GM23248 (cell line): ENCODE measurements at regions not wholly inside any gene's neighbourhood (a gene's known extent, or its start where the extent isn't known, plus 50 kb on each side); places are given as distances from the start of the nearest gene placed in this dataset.

ENCODE experiments used
- DNase-seq: peaks from one replicate; pipeline ENCODE4 v3.0.0-alpha.2; 2015
- H2AFZ ChIP-seq: fragments of 200-600 bp; sonication (generic); 2 replicates; pipeline ENCODE4 v1.6.1; 2016; ENCODE audit warnings: antibody characterized with exemption
- H3F3A ChIP-seq: fragments of 200-600 bp; sonication (generic); 2 replicates; pipeline ENCODE4 v1.6.1; 2016; ENCODE audit warnings: mild to moderate bottlenecking, antibody characterized with exemption, mixed run types; ENCODE audit not compliant: insufficient read depth
- H3K27ac ChIP-seq: fragments of 200-600 bp; sonication (generic); 2 replicates; pipeline ENCODE4 v1.5.1; 2016; ENCODE audit warnings: mild to moderate bottlenecking
- H3K27me3 ChIP-seq: fragments of 200-600 bp; sonication (generic); replicated peaks from 2 replicates; pipeline ENCODE4 v1.6.1; 2016; ENCODE audit warnings: mild to moderate bottlenecking; ENCODE audit not compliant: insufficient read depth
- H3K36me3 ChIP-seq: fragments of 200-600 bp; sonication (generic); 2 replicates; pipeline ENCODE4 v1.6.1; 2016; ENCODE audit warnings: low read depth, mild to moderate bottlenecking
- H3K4me1 ChIP-seq: fragments of 200-600 bp; sonication (generic); 2 replicates; pipeline ENCODE4 v1.6.1; 2016; ENCODE audit warnings: mild to moderate bottlenecking; ENCODE audit not compliant: insufficient read depth
- H3K4me2 ChIP-seq: fragments of 200-600 bp; sonication (generic); one replicate; pipeline ENCODE4 v1.6.1; 2016; ENCODE audit warnings: mild to moderate bottlenecking; ENCODE audit not compliant: unreplicated experiment
- H3K4me3 ChIP-seq: fragments of 200-600 bp; sonication (generic); 2 replicates; pipeline ENCODE4 v1.5.1; 2016; ENCODE audit warnings: mild to moderate bottlenecking
- H3K79me2 ChIP-seq: fragments of 200-600 bp; sonication (generic); 2 replicates; pipeline ENCODE4 v1.6.1; 2016; ENCODE audit warnings: mild to moderate bottlenecking; ENCODE audit not compliant: insufficient read depth
- H3K9ac ChIP-seq: fragments of 200-600 bp; sonication (generic); 2 replicates; pipeline ENCODE4 v1.6.1; 2016; ENCODE audit warnings: mild to moderate bottlenecking
- H3K9me2 ChIP-seq: fragments of 200-600 bp; sonication (generic); 2 replicates; pipeline ENCODE4 v1.6.1; 2016; ENCODE audit warnings: mixed run types, mild to moderate bottlenecking, moderate library complexity; ENCODE audit not compliant: insufficient read depth
- H3K9me3 ChIP-seq: fragments of 200-600 bp; sonication (generic); one replicate; pipeline ENCODE4 v1.6.1; 2017; ENCODE audit warnings: low read depth
- H4K20me1 ChIP-seq: fragments of 200-600 bp; sonication (generic); 2 replicates; pipeline ENCODE4 v1.6.0; 2016; ENCODE audit not compliant: insufficient read depth
- EZH2 ChIP-seq: fragments of 200-600 bp; sonication (generic); IDR thresholded peaks from 2 replicates; pipeline ENCODE4 v1.6.1; 2018; ENCODE audit warnings: antibody characterized with exemption, mild to moderate bottlenecking; ENCODE audit not compliant: insufficient read depth, poor library complexity, severe bottlenecking
- EZH2phosphoT487 ChIP-seq: fragments of 200-600 bp; sonication (generic); IDR thresholded peaks from 2 replicates; pipeline ENCODE4 v1.6.1; 2018; ENCODE audit warnings: antibody characterized with exemption, moderate library complexity, mild to moderate bottlenecking, low read depth; ENCODE audit not compliant: insufficient read depth
- WGBS, 2 experiments: methylation state at CpG; one replicate each; pipeline ENCODE4 v1.1.6; 2015 to 2017; ENCODE audit warnings: low lambda C conversion rate in 2 of 2, low coverage in 1 of 2; ENCODE audit errors: missing lambda C conversion rate in 2 of 2; 5-methylcytosine and 5-hydroxymethylcytosine counted together
- in situ Hi-C: fragments of 300-500 bp; cut with MboI; formaldehyde crosslinking; loops from 2 replicates; pipeline ENCODE4 v1.15.0; 2020

DNA sequence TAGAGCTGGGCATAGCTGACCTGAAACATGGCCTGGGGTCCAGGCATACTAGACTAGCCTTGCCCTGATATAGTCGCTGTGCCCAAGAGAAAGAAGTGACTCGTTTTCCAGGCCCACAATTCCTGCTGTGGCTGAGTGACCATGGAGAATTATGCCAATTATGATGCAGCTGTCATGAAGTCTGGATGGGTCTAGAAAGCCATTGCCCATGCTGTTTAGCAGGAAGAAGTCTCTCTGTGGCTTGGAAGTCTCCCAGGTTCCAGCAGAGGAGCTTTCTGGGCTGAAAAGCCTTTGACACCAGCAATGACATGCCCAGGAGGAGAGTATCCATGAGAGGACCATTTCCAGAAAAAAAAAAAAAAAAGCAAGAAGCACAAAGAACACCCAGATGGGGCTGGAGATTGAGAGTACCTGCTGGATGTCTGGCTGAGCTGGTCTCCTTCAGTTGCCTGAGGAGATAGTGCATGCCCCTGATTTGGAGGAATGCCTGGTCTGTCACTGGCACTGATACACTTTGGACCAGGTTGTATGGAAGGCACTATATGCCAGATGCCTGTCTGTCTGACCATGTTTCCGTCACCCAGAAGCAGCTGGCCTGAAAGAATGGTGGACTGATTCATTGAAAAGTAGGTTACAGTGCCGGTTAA is 128.0 kb upstream of the EPB41L4A start:
- Histone ChIP-seq H3K4me1 (0 out of 2 replicates have a peak, but pooled peaks cover 4% of the 10 kb centered on the region), H3K27ac (no peak overlapping the region), H3K9ac (no peak overlapping the region), H3K4me3 (no peak overlapping the region), H3F3A (0 out of 2 replicates have a peak, but pooled peaks cover 11% of the 10 kb centered on the region), H3K36me3 (no peaks in the 10 kb centered on the region), H4K20me1 (no peaks in the 10 kb centered on the region), H3K9me3 (no peaks in the 10 kb centered on the region), H3K9me2 (no peaks in the 10 kb centered on the region), H2AFZ (no peak overlapping the region), H3K27me3 (peaks cover 14% of the 10 kb centered on the region), H3K79me2 (no peaks in the 10 kb centered on the region), H3K4me2 (no peak overlapping the region)
- no peak for DNase-seq
- TF ChIP-seq EZH2 = no peak
- no peak for TF ChIP-seq EZH2phosphoT487
- 80 to 81% methylated on average over 4 of the region's 4 CpGs for WGBS, 2 experiments
- in situ Hi-C loops = no loop called here

GRCh38 chr5:112548246-112548881 is 129.3 kb upstream of the EPB41L4A start:
- H3K4me3 ChIP-seq = no peak overlapping the region
- H3K4me1 ChIP-seq = 0 out of 2 replicates have a peak, but pooled peaks cover 4% of the 10 kb centered on the region
- TF ChIP-seq EZH2phosphoT487 (no peak), EZH2 (no peak)
- H3K27me3 ChIP-seq = peaks cover 14% of the 10 kb centered on the region
- no peaks in the 10 kb centered on the region for H3K9me3 ChIP-seq
- no peaks in the 10 kb centered on the region for H4K20me1 ChIP-seq
- H3K79me2 ChIP-seq = no peaks in the 10 kb centered on the region
- peak; percentile 79 for DNase-seq
- in situ Hi-C loops = no loop called here
- no peak overlapping the region for H3K9ac ChIP-seq
- H3K27ac ChIP-seq = no peak overlapping the region
- H2AFZ ChIP-seq = no peak overlapping the region
- no peaks in the 10 kb centered on the region for H3K36me3 ChIP-seq
- no peak overlapping the region for H3K4me2 ChIP-seq
- H3K9me2 ChIP-seq = no peaks in the 10 kb centered on the region
- H3F3A ChIP-seq = 0 out of 2 replicates have a peak, but pooled peaks cover 11% of the 10 kb centered on the region
- WGBS, 2 experiments = 42 to 43% methylated on average over 4 of the region's 4 CpGs

DNA sequence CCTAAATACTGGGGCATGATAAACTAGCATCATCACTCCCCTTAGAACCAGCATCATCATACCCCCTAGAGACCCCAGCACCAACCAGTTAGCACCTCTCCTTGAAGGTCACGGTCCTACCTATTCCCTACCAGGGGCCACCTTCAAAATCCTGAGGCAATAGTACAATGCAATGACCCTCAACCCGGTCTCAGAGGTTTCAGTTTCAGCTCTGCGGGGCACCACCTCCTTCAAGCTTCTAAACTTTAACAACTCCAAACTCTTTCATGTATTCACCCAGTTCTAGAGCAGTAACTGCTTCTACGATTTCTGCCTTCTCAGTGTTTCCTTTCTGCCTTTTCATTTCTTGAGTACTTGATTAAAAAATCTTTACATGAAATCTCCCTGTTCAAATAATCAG is 130.1 kb upstream of the EPB41L4A start:
- H3K27ac ChIP-seq = no peak overlapping the region
- no peak overlapping the region for H3K9ac ChIP-seq
- no peak overlapping the region for H3K4me2 ChIP-seq

DNA sequence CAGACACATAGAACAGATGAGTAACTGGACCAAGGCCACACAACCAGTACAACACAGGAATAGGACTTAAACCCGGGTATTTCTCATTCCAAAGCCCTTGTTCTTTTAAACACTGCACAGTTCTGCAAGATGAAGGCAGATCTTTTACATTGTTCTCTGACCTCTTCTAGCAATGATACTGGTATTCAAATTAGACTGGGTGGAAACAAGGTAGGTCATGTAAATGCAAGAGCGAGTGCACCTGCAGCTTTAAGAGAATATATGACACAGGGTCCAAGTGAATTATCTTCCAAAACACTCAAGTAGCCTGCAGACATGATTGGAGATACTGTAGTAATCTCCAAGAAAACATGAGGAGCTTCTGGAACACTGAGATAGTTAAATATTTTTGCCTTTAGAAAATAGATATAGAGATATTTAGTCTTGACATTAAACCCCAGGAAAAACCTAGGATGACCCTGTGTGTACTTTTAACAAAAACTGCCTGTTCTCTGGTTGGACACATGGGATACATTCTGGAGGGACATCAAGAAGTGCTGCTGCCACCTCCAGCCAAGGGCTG is 130.6 kb upstream of the EPB41L4A start:
- Histone ChIP-seq H2AFZ (no peak overlapping the region), H3K36me3 (no peaks in the 10 kb centered on the region), H3K4me1 (peaks cover 6% of the 10 kb centered on the region; the same call in 1 of the 2 replicates), H3F3A (0 out of 2 replicates have a peak, but pooled peaks cover 11% of the 10 kb centered on the region), H3K9me2 (no peaks in the 10 kb centered on the region), H3K9ac (no peak overlapping the region), H3K4me2 (no peak overlapping the region), H3K79me2 (no peaks in the 10 kb centered on the region), H3K4me3 (no peak overlapping the region), H3K27ac (no peak overlapping the region), H4K20me1 (no peaks in the 10 kb centered on the region), H3K27me3 (peaks cover 14% of the 10 kb centered on the region), H3K9me3 (no peaks in the 10 kb centered on the region)
- DNase-seq = no peak
- 32 to 46% methylated on average over 2 of the region's 2 CpGs for WGBS, 2 experiments
- TF ChIP-seq EZH2phosphoT487 (no peak), EZH2 (no peak)
- in situ Hi-C loops = loop anchor here (5.0 to 25.0 kb wide), 2 partner anchors 203 to 413 kb away; no protein-coding TSS in a partner anchor

More for the DNA sequence above, 130.1 kb upstream of the EPB41L4A start:
- Histone ChIP-seq H3F3A (0 out of 2 replicates have a peak, but pooled peaks cover 11% of the 10 kb centered on the region), H3K79me2 (no peaks in the 10 kb centered on the region), H3K4me1 (0 out of 2 replicates have a peak, but pooled peaks cover 4% of the 10 kb centered on the region), H3K9me3 (no peaks in the 10 kb centered on the region), H3K27me3 (peaks cover 14% of the 10 kb centered on the region), H3K4me3 (no peak overlapping the region), H2AFZ (no peak overlapping the region), H3K9me2 (no peaks in the 10 kb centered on the region), H3K36me3 (no peaks in the 10 kb centered on the region), H4K20me1 (no peaks in the 10 kb centered on the region)
- WGBS, 2 experiments = 58 to 62% methylated on average over 4 of the region's 4 CpGs
- in situ Hi-C loops = no loop called here
- DNase-seq = no peak
- no peak for TF ChIP-seq EZH2
- TF ChIP-seq EZH2phosphoT487 = no peak
